ENCODE measurements at regions not wholly inside any gene's neighbourhood (a gene's known extent, or its start where the extent isn't known, plus 50 kb on each side); places are given as distances from the start of the nearest gene placed in this dataset.
"Not testable (repeated sequence)": the region's sequence is repeated elsewhere in the genome, so short reads cannot be mapped to it uniquely, and the experiment has no call there.

GRCh38 chr1:102687383-102687782 is 420.9 kb downstream of the COL11A1 start:
- no peaks in the 10 kb centered on the region for H3K27me3 Mint-ChIP-seq (ENCODE audit: low read depth)

GRCh38 chr1:102661481-102661880 is 446.8 kb downstream of the COL11A1 start:
- H3K9me3 Mint-ChIP-seq, result no peaks in the 10 kb centered on the region
- no peaks in the 10 kb centered on the region for H3K27me3 Mint-ChIP-seq (ENCODE audit: low read depth)
- H3K36me3 Mint-ChIP-seq, result no peaks in the 10 kb centered on the region
- no peaks in the 10 kb centered on the region for H3K4me1 Mint-ChIP-seq
- no peak overlapping the region for H3K4me3 Mint-ChIP-seq
- no peak for TF ChIP-seq CTCF (IDR thresholded peaks at IDR 0.05; ENCODE audit: unreplicated experiment)
- no peak overlapping the region for H3K27ac Mint-ChIP-seq
- no peak for DNase-seq (ENCODE audit: low spot score in 2 of 2, unreplicated experiment in 2 of 2)

More at GRCh38 chr1:102687383-102687782, 420.9 kb downstream of the COL11A1 start:
- TF ChIP-seq CTCF (IDR thresholded peaks at IDR 0.05; ENCODE audit: unreplicated experiment), result no peak
- Mint-ChIP-seq H3K4me1 (peaks cover 3% of the 10 kb centered on the region), H3K4me3 (no peak overlapping the region), H3K27ac (no peak overlapping the region), H3K36me3 (no peaks in the 10 kb centered on the region), H3K9me3 (peaks cover 4% of the 10 kb centered on the region)
- DNase-seq (ENCODE audit: low spot score in 2 of 2, unreplicated experiment in 2 of 2), result no peak

- DNase-seq (ENCODE audit: low spot score in 2 of 2, unreplicated experiment in 2 of 2); H3K9me3 Mint-ChIP-seq; H3K4me1 Mint-ChIP-seq; H3K36me3 Mint-ChIP-seq; H3K27me3 Mint-ChIP-seq (ENCODE audit: low read depth); H3K27ac Mint-ChIP-seq; H3K4me3 Mint-ChIP-seq: not testable (repeated sequence)
Measured at GRCh38 chr1:102659876-102660483, 448.3 kb downstream of the COL11A1 start.

- no peak overlapping the region for H3K4me3 Mint-ChIP-seq
- H3K36me3 Mint-ChIP-seq, result no peaks in the 10 kb centered on the region
- H3K27ac Mint-ChIP-seq, result no peak overlapping the region
- H3K9me3 Mint-ChIP-seq, result peaks cover 6% of the 10 kb centered on the region
- H3K27me3 Mint-ChIP-seq (ENCODE audit: low read depth), result no peaks in the 10 kb centered on the region
- DNase-seq (ENCODE audit: low spot score in 2 of 2, unreplicated experiment in 2 of 2), result no peak
- no peaks in the 10 kb centered on the region for H3K4me1 Mint-ChIP-seq
- no peak for TF ChIP-seq CTCF (IDR thresholded peaks at IDR 0.05; ENCODE audit: unreplicated experiment)
Measured at GRCh38 chr1:102655034-102655433, 453.3 kb downstream of the COL11A1 start.

- DNase-seq (ENCODE audit: low spot score in 2 of 2, unreplicated experiment in 2 of 2), result no peak
- no peaks in the 10 kb centered on the region for H3K36me3 Mint-ChIP-seq
- no peak overlapping the region for H3K4me3 Mint-ChIP-seq
- TF ChIP-seq CTCF (IDR thresholded peaks at IDR 0.05; ENCODE audit: unreplicated experiment), result no peak
- no peaks in the 10 kb centered on the region for H3K4me1 Mint-ChIP-seq
- H3K9me3 Mint-ChIP-seq, result peaks cover 3% of the 10 kb centered on the region
- H3K27ac Mint-ChIP-seq, result no peak overlapping the region
- H3K27me3 Mint-ChIP-seq (ENCODE audit: low read depth), result no peaks in the 10 kb centered on the region
Measured at GRCh38 chr1:102640872-102641271, 467.4 kb downstream of the COL11A1 start.

GRCh38 chr1:102640312-102640711 is 468.0 kb downstream of the COL11A1 start:
- no peaks in the 10 kb centered on the region for H3K27me3 Mint-ChIP-seq (ENCODE audit: low read depth)
- H3K27ac Mint-ChIP-seq, result no peak overlapping the region
- DNase-seq (ENCODE audit: low spot score in 2 of 2, unreplicated experiment in 2 of 2), result no peak
- peaks cover 3% of the 10 kb centered on the region for H3K9me3 Mint-ChIP-seq
- no peak overlapping the region for H3K4me3 Mint-ChIP-seq
- no peaks in the 10 kb centered on the region for H3K36me3 Mint-ChIP-seq
- TF ChIP-seq CTCF (IDR thresholded peaks at IDR 0.05; ENCODE audit: unreplicated experiment), result no peak
- H3K4me1 Mint-ChIP-seq, result no peaks in the 10 kb centered on the region

Data from mesothelial cell of epicardium (in vitro differentiated cells).